ENCODE measurements at regions not wholly inside any gene's neighbourhood (a gene's known extent, or its start where the extent isn't known, plus 50 kb on each side); places are given as distances from the start of the nearest gene placed in this dataset.
A peak's percentile ranks its signal among the peaks of the same experiment; 100 is the strongest.
"Not testable (repeated sequence)": the region's sequence is repeated elsewhere in the genome, so short reads cannot be mapped to it uniquely, and the experiment has no call there.

- no peak for DNase-seq
Observed at GRCh38 chr5:163706053-163706771, 200.8 kb downstream of the MAT2B start.

- no peak for DNase-seq
Observed at GRCh38 chr5:163712011-163712410, 206.6 kb downstream of the MAT2B start.

- no peak for DNase-seq
Observed at GRCh38 chr5:163718272-163718671, 212.9 kb downstream of the MAT2B start.

- DNase-seq, result no peak
Observed at GRCh38 chr5:163724305-163724704, 218.9 kb downstream of the MAT2B start.

- no peak for DNase-seq
Observed at GRCh38 chr5:163727028-163727427, 221.6 kb downstream of the MAT2B start.

GRCh38 chr5:163730206-163730756, 224.9 kb downstream of the MAT2B start:
- no peak for DNase-seq

GRCh38 chr5:163731256-163731655, 225.8 kb downstream of the MAT2B start:
- DNase-seq, result no peak

GRCh38 chr5:163735069-163735468, 229.7 kb downstream of the MAT2B start:
- DNase-seq, result no peak

- DNase-seq, result no peak
Observed at GRCh38 chr5:163747586-163747985, 242.2 kb downstream of the MAT2B start.

GRCh38 chr5:163748934-163749333, 243.5 kb downstream of the MAT2B start:
- no peak for DNase-seq

- DNase-seq, result not testable (repeated sequence)
Observed at GRCh38 chr5:163750415-163750814, 245.0 kb downstream of the MAT2B start.

- no peak for DNase-seq
Observed at GRCh38 chr5:163755505-163755904, 250.1 kb downstream of the MAT2B start.

- DNase-seq, result no peak
Observed at GRCh38 chr5:163756170-163756569, 250.8 kb downstream of the MAT2B start.

GRCh38 chr5:163757344-163757743, 251.9 kb downstream of the MAT2B start:
- DNase-seq, result no peak

GRCh38 chr5:163758283-163758711, 252.9 kb downstream of the MAT2B start:
- no peak for DNase-seq

- no peak for DNase-seq
Observed at GRCh38 chr5:163759000-163759704, 253.7 kb downstream of the MAT2B start.

- DNase-seq, result peak; percentile 66
Observed at GRCh38 chr5:163760498-163760897, 255.1 kb downstream of the MAT2B start.

- no peak for DNase-seq
Observed at GRCh38 chr5:163766936-163767670, 261.7 kb downstream of the MAT2B start.

GRCh38 chr5:163770625-163771024, 265.2 kb downstream of the MAT2B start:
- no peak for DNase-seq

- DNase-seq, result no peak
Observed at GRCh38 chr5:163772241-163772640, 266.8 kb downstream of the MAT2B start.

- DNase-seq, result no peak
Observed at GRCh38 chr5:163772644-163773043, 267.2 kb downstream of the MAT2B start.

GRCh38 chr5:163773226-163773625, 267.8 kb downstream of the MAT2B start:
- DNase-seq, result no peak

- no peak for DNase-seq
Observed at GRCh38 chr5:163789870-163790269, 284.5 kb downstream of the MAT2B start.
